GM12878 (cell line): ENCODE measurements at regions not wholly inside any gene's neighbourhood (a gene's known extent, or its start where the extent isn't known, plus 50 kb on each side); places are given as distances from the start of the nearest gene placed in this dataset.
"Not testable (repeated sequence)": the region's sequence is repeated elsewhere in the genome, so short reads cannot be mapped to it uniquely, and the experiment has no call there.

Experiments
- ATAC-seq: fragments of 200-7000 bp; cut with Tn5 transposase; 3 replicates; pipeline ENCODE4 v1.9.1; 2020; ENCODE audit warnings: mild to moderate bottlenecking, moderate library complexity
- BruUV-seq: library from RNA; stranded (reverse); fragments of 400-500 nt; replicated peaks from 2 replicates; lab custom pipeline; 2021; lab: Mats Ljungman, UMichigan
- CTCF ChIA-PET: fragments of 300-600 bp; sonication (Branson Sonifier 250); formaldehyde crosslinking; extraction: SDS; loops from one replicate; lab custom pipeline; 2021; ENCODE audit warnings: inconsistent platforms; lab: Yijun Ruan, JAX
- POLR2A ChIA-PET: fragments of 350-600 bp; formaldehyde crosslinking; extraction: SDS; loops from one replicate; lab custom pipeline; 2021; ENCODE audit warnings: inconsistent platforms; lab: Charles Lee
- RAD21 ChIA-PET: fragments of 300-600 bp; sonication (Branson Sonifier 250); formaldehyde crosslinking; loops from one replicate; lab custom pipeline; 2023; ENCODE audit warnings: antibody characterized with exemption; ENCODE audit not compliant: unreplicated experiment; lab: Charles Lee
- SMC1A ChIA-PET: fragments of 300-600 bp; sonication (Branson Sonifier 250); formaldehyde crosslinking; loops from one replicate; lab custom pipeline; 2023; ENCODE audit not compliant: unreplicated experiment, uncharacterized antibody; lab: Charles Lee
- DNase-seq: peaks from one replicate; pipeline ENCODE4 v3.0.0-alpha.2; 2011; ENCODE audit warnings: low read depth, low spot score
- FAIRE-seq: peaks from 3 replicates; lab custom pipeline; 2011; peaks lifted over from hg19 to GRCh38; lab: Jason Lieb, UNC
- H2AFZ ChIP-seq: 2 replicates; pipeline ENCODE4 v1.6.0; 2011; ENCODE audit warnings: low read depth, low read length, control low read depth; ENCODE audit not compliant: control insufficient read depth
- H3K27ac ChIP-seq: 2 replicates; pipeline ENCODE4 v1.5.1; 2011; ENCODE audit warnings: control low read depth; ENCODE audit not compliant: control insufficient read depth, insufficient read depth
- H3K27me3 ChIP-seq, 2 experiments: replicated peaks in 1 of 2; 2 replicates each; pipeline versions ENCODE4 v1.6.0 to v1.6.1; 2011; ENCODE audit warnings: low read length in 1 of 2; ENCODE audit not compliant: control insufficient read depth in 2 of 2, insufficient read depth in 2 of 2
- H3K36me3 ChIP-seq, 2 experiments: 2 replicates each; pipeline ENCODE4 v1.5.1; 2011; ENCODE audit warnings: low read length in 1 of 2; ENCODE audit not compliant: control insufficient read depth in 2 of 2, insufficient read depth in 2 of 2
- H3K4me1 ChIP-seq: 2 replicates; pipeline ENCODE4 v1.6.1; 2011; ENCODE audit warnings: mild to moderate bottlenecking, low read length, moderate library complexity, mixed read lengths; ENCODE audit not compliant: control insufficient read depth, insufficient read depth
- H3K4me2 ChIP-seq: 2 replicates; pipeline ENCODE4 v1.6.0; 2011; ENCODE audit warnings: control low read depth; ENCODE audit not compliant: control insufficient read depth, insufficient read depth
- H3K4me3 ChIP-seq: fragments of 200-600 bp; sonication (generic); 2 replicates; pipeline ENCODE4 v1.5.1; 2016
- H3K79me2 ChIP-seq: 2 replicates; pipeline ENCODE4 v1.6.0; 2011; ENCODE audit warnings: low read length; ENCODE audit not compliant: control insufficient read depth, insufficient read depth
- H3K9ac ChIP-seq: 2 replicates; pipeline ENCODE4 v1.8.0; 2011; ENCODE audit warnings: low read length, control low read depth, mixed read lengths; ENCODE audit not compliant: control insufficient read depth, insufficient read depth
- H3K9me3 ChIP-seq: replicated peaks from 3 replicates; pipeline ENCODE4 v1.5.1; 2011; ENCODE audit warnings: mild to moderate bottlenecking, low read length; ENCODE audit not compliant: control insufficient read depth, insufficient read depth
- H4K20me1 ChIP-seq: 2 replicates; pipeline ENCODE4 v1.6.0; 2011; ENCODE audit not compliant: control insufficient read depth, insufficient read depth
- BCL3 ChIP-seq: IDR thresholded peaks from 2 replicates; pipeline ENCODE4 v1.6.1; 2011; ENCODE audit warnings: borderline replicate concordance, low read depth, mild to moderate bottlenecking, moderate library complexity, low read length; ENCODE audit not compliant: insufficient read depth, poor library complexity, severe bottlenecking
- CBX3 ChIP-seq: fragments of 200-600 bp; sonication (generic); IDR thresholded peaks from 2 replicates; pipeline ENCODE4 v1.6.1; 2016; ENCODE audit warnings: low read depth, borderline replicate concordance
- ESRRA ChIP-seq: IDR thresholded peaks from 2 replicates; pipeline ENCODE4 v1.6.1; 2012; ENCODE audit warnings: mild to moderate bottlenecking, low read length, improper control_type of control experiment
- IRF5 ChIP-seq: fragments of 450-650 bp; IDR thresholded peaks from 2 replicates; pipeline ENCODE4 v1.6.1; 2017; ENCODE audit warnings: borderline replicate concordance
- KLF5 ChIP-seq: fragments of 450-650 bp; IDR thresholded peaks from 2 replicates; pipeline ENCODE4 v1.6.1; 2014; ENCODE audit warnings: mild to moderate bottlenecking; ENCODE audit not compliant: partially characterized antibody
- RAD21 ChIP-seq: IDR thresholded peaks from 2 replicates; pipeline ENCODE4 v1.6.1; 2011; ENCODE audit warnings: mild to moderate bottlenecking, low read depth, low read length, moderate library complexity; ENCODE audit not compliant: insufficient read depth
- RAD51 ChIP-seq: fragments of 450-650 bp; IDR thresholded peaks from 2 replicates; pipeline ENCODE4 v1.6.1; 2016; ENCODE audit warnings: moderate library complexity, mild to moderate bottlenecking, inconsistent platforms
- TCF3 ChIP-seq: IDR thresholded peaks from 2 replicates; pipeline ENCODE4 v1.6.1; 2012; ENCODE audit warnings: low read depth, mild to moderate bottlenecking, low read length, borderline replicate concordance; ENCODE audit not compliant: insufficient read depth
- ZBED1 ChIP-seq: IDR thresholded peaks from 2 replicates; pipeline ENCODE4 v1.6.1; 2016; ENCODE audit warnings: borderline replicate concordance
- ZZZ3 ChIP-seq: IDR thresholded peaks from 2 replicates; pipeline ENCODE4 v1.6.1; 2011; ENCODE audit warnings: low read depth; ENCODE audit not compliant: control insufficient read depth, insufficient read length
- WGBS: methylation state at CpG from one replicate; pipeline ENCODE4 v1.1.6; 2016; ENCODE audit warnings: low lambda C conversion rate; ENCODE audit not compliant: insufficient replicate concordance, insufficient coverage; ENCODE audit errors: missing lambda C conversion rate; 5-methylcytosine and 5-hydroxymethylcytosine counted together
- in situ Hi-C: fragments of 300-500 bp; cut with MboI; formaldehyde crosslinking; loops from 9 replicates; pipeline ENCODE4 v1.14.3; 2018; ENCODE audit warnings: mixed read lengths
- intact Hi-C: fragments of 100-400 bp; cut with micrococcal nuclease; formaldehyde crosslinking; loops from one replicate; pipeline ENCODE4 v1.14.2; 2022; ENCODE audit not compliant: unreplicated experiment

GRCh38 chr9:78408388-78408787, 111.5 kb downstream of the PSAT1 start:
- Histone ChIP-seq H3K9me3 (no peaks in the 10 kb centered on the region), H3K4me2 (no peak overlapping the region), H3K27me3 (no peaks in the 10 kb centered on the region), H3K27ac (no peak overlapping the region), H3K79me2 (no peaks in the 10 kb centered on the region), H3K4me1 (no peaks in the 10 kb centered on the region), H3K4me3 (no peak overlapping the region), H3K9ac (no peak overlapping the region), H2AFZ (no peak overlapping the region), H3K36me3 (no peaks in the 10 kb centered on the region), H4K20me1 (no peaks in the 10 kb centered on the region)
- TF ChIP-seq RAD21 (no peak), ZBED1 (no peak), TCF3 (no peak), IRF5 (no peak), CBX3 (no peak), ESRRA (no peak), RAD51 (no peak), KLF5 (no peak), ZZZ3 (no peak), BCL3 (no peak)
- intact Hi-C loops = no loop called here
- 25% methylated on average over 1 of the region's 1 CpG for WGBS
- DNase-seq (no peak), FAIRE-seq (no peak), ATAC-seq (no peak)
- POLR2A ChIA-PET = no interaction called here
- CTCF ChIA-PET = no interaction called here
- in situ Hi-C loops = no loop called here
- no TSS peak for BruUV-seq
- RAD21 ChIA-PET = no interaction called here
- SMC1A ChIA-PET = interaction anchor here (2.0 kb wide), 1 partner anchor 39 kb away, joined by 5 read pairs; no protein-coding TSS in a partner anchor

- H3K9ac ChIP-seq, H3K27me3 ChIP-seq, H3K9me3 ChIP-seq, H3K4me1 ChIP-seq, POLR2A ChIA-PET, in situ Hi-C loops, CTCF ChIA-PET, BruUV-seq, FAIRE-seq, H3K36me3 ChIP-seq, H4K20me1 ChIP-seq, SMC1A ChIA-PET, H3K79me2 ChIP-seq, H3K27ac ChIP-seq, RAD21 ChIA-PET, H3K4me3 ChIP-seq, DNase-seq, ATAC-seq, H2AFZ ChIP-seq, H3K4me2 ChIP-seq, intact Hi-C loops: not testable (repeated sequence)
- WGBS = 72% methylated on average over 21 of the region's 25 CpGs
These were observed 113.1 kb downstream of the PSAT1 start for GRCh38 chr9:78409928-78410510.
